GM12878 (cell line): ENCODE measurements at regions not wholly inside any gene's neighbourhood (a gene's known extent, or its start where the extent isn't known, plus 50 kb on each side); places are given as distances from the start of the nearest gene placed in this dataset.

ENCODE experiments used
- CUX1 ChIP-seq: IDR thresholded peaks from 2 replicates; pipeline ENCODE4 v1.6.1; 2012; ENCODE audit warnings: improper control_type of control experiment, low read depth, low read length; ENCODE audit not compliant: insufficient replicate concordance
- FOXK2 ChIP-seq: fragments of 450-650 bp; IDR thresholded peaks from 2 replicates; pipeline ENCODE4 v1.6.1; 2017; ENCODE audit warnings: mild to moderate bottlenecking, moderate library complexity
- HDGF ChIP-seq: fragments of 450-650 bp; IDR thresholded peaks from 2 replicates; pipeline ENCODE4 v1.6.1; 2016; ENCODE audit warnings: antibody characterized with exemption
- MAX ChIP-seq: IDR thresholded peaks from 2 replicates; pipeline ENCODE4 v1.6.1; 2012; ENCODE audit warnings: low read depth, low read length, improper control_type of control experiment
- PAX5 ChIP-seq: IDR thresholded peaks from 2 replicates; pipeline ENCODE4 v1.6.1; 2011; ENCODE audit warnings: low read depth, low read length, borderline replicate concordance
- PRDM15 ChIP-seq: fragments of 450-650 bp; formaldehyde crosslinking; IDR thresholded peaks from 2 replicates; pipeline ENCODE4 v1.4.0; 2020; ENCODE audit warnings: mild to moderate bottlenecking, moderate library complexity
- SMAD1 ChIP-seq: fragments of 450-650 bp; IDR thresholded peaks from 2 replicates; pipeline ENCODE4 v1.6.1; 2018; ENCODE audit warnings: mild to moderate bottlenecking, low read depth; ENCODE audit not compliant: partially characterized antibody
- SREBF1 ChIP-seq: IDR thresholded peaks from 2 replicates; pipeline ENCODE4 v1.6.1; 2012; ENCODE audit warnings: mild to moderate bottlenecking, low read length
- STAT1 ChIP-seq: fragments of 450-650 bp; conservative IDR thresholded peaks from 2 replicates; pipeline ENCODE4 v1.6.1; 2014; ENCODE audit warnings: antibody characterized with exemption, mild to moderate bottlenecking
- ZBTB4 ChIP-seq: fragments of 450-650 bp; formaldehyde crosslinking; IDR thresholded peaks from 2 replicates; pipeline ENCODE4 v1.4.0; 2022; ENCODE audit warnings: mild to moderate bottlenecking, moderate library complexity
- ZZZ3 ChIP-seq: IDR thresholded peaks from 2 replicates; pipeline ENCODE4 v1.6.1; 2011; ENCODE audit warnings: low read depth; ENCODE audit not compliant: control insufficient read depth, insufficient read length

GRCh38 chr6:77159730-77160129 lies 303.6 kb downstream of the HTR1B start (continued):
- TF ChIP-seq ZZZ3 = no peak
- no peak for TF ChIP-seq FOXK2
- TF ChIP-seq MAX = no peak
- no peak for TF ChIP-seq HDGF
- TF ChIP-seq STAT1 = no peak
- no peak for TF ChIP-seq PRDM15 (CRISPR knock-in tag)
- no peak for TF ChIP-seq ZBTB4 (CRISPR knock-in tag)
- no peak for TF ChIP-seq PAX5
- TF ChIP-seq CUX1 = no peak
- TF ChIP-seq SREBF1 = no peak
- no peak for TF ChIP-seq SMAD1
